ENCODE measurements at regions not wholly inside any gene's neighbourhood (a gene's known extent, or its start where the extent isn't known, plus 50 kb on each side); places are given as distances from the start of the nearest gene placed in this dataset.

- no peak for TF ChIP-seq CTCF (IDR thresholded peaks at IDR 0.05)
- no peak for TF ChIP-seq EZH2 (IDR thresholded peaks at IDR 0.05; ENCODE audit: borderline replicate concordance, insufficient read depth, low read depth, low read length, poor library complexity, severe bottlenecking)
Measured at GRCh38 chr21:27251752-27252151, 284.9 kb upstream of the ADAMTS5 start.
